Mesendoderm (in vitro differentiated cells): ENCODE measurements at regions not wholly inside any gene's neighbourhood (a gene's known extent, or its start where the extent isn't known, plus 50 kb on each side); places are given as distances from the start of the nearest gene placed in this dataset.

Source experiments
- DNase-seq: peaks from one replicate; pipeline ENCODE4 v3.0.0; 2013
- H2AK5ac ChIP-seq: 2 replicates; pipeline ENCODE4 v1.6.1; 2013; ENCODE audit warnings: low read length, inconsistent platforms
- H2BK120ac ChIP-seq: 2 replicates; pipeline ENCODE4 v1.6.1; 2013; ENCODE audit warnings: low read depth, mild to moderate bottlenecking, low read length, moderate library complexity, mixed read lengths
- H2BK15ac ChIP-seq: replicated peaks from 2 replicates; pipeline ENCODE4 v1.6.1; 2013; ENCODE audit warnings: low read depth, mild to moderate bottlenecking, moderate library complexity
- H2BK5ac ChIP-seq: 2 replicates; pipeline ENCODE4 v1.6.1; 2013; ENCODE audit warnings: low read length, inconsistent platforms
- H3K18ac ChIP-seq: 2 replicates; pipeline ENCODE4 v1.6.1; 2013; ENCODE audit warnings: mild to moderate bottlenecking, low read length, mixed read lengths
- H3K23ac ChIP-seq: one replicate; pipeline ENCODE4 v1.6.1; 2013; ENCODE audit warnings: low read length
- H3K27ac ChIP-seq: 2 replicates; pipeline ENCODE4 v1.5.1; 2013; ENCODE audit warnings: low read depth, mild to moderate bottlenecking, inconsistent platforms, low read length, moderate library complexity
- H3K27me3 ChIP-seq: 2 replicates; pipeline ENCODE4 v1.6.1; 2013; ENCODE audit warnings: low read length, control low read depth, mild to moderate bottlenecking, inconsistent platforms; ENCODE audit not compliant: insufficient read depth, poor library complexity
- H3K36me3 ChIP-seq: 2 replicates; pipeline ENCODE4 v1.6.1; 2013; ENCODE audit warnings: low read length, inconsistent platforms; ENCODE audit not compliant: control insufficient read depth, insufficient read depth
- H3K4ac ChIP-seq: one replicate; pipeline ENCODE4 v1.6.1; 2013; ENCODE audit warnings: low read depth, mild to moderate bottlenecking, low read length, moderate library complexity
- H3K4me1 ChIP-seq: 2 replicates; pipeline ENCODE4 v1.6.1; 2013; ENCODE audit warnings: low read depth, low read length, inconsistent platforms; ENCODE audit not compliant: control insufficient read depth
- H3K4me2 ChIP-seq: 2 replicates; pipeline ENCODE4 v1.6.1; 2013; ENCODE audit warnings: low read length
- H3K4me3 ChIP-seq: 2 replicates; pipeline ENCODE4 v1.5.1; 2013; ENCODE audit warnings: mild to moderate bottlenecking, low read length
- H3K56ac ChIP-seq: one replicate; pipeline ENCODE4 v1.6.1; 2013; ENCODE audit warnings: low read length
- H3K79me1 ChIP-seq: 2 replicates; pipeline ENCODE4 v1.6.1; 2013; ENCODE audit warnings: low read length, inconsistent platforms
- H3K79me2 ChIP-seq: 2 replicates; pipeline ENCODE4 v1.6.1; 2013; ENCODE audit warnings: mild to moderate bottlenecking, low read length; ENCODE audit not compliant: control insufficient read depth, insufficient read depth
- H3K9ac ChIP-seq: 2 replicates; pipeline ENCODE4 v1.6.1; 2013; ENCODE audit warnings: low read length, inconsistent platforms
- H4K5ac ChIP-seq: one replicate; pipeline ENCODE4 v1.6.1; 2013; ENCODE audit warnings: low read length
- H4K8ac ChIP-seq: one replicate; pipeline ENCODE4 v1.6.1; 2013; ENCODE audit warnings: low read depth, mild to moderate bottlenecking, control low read depth, low read length, moderate library complexity
- WGBS: extraction: QIAGEN DNeasy Blood & Tissue Kit; methylation state at CpG from one replicate; pipeline ENCODE4 v1.1.7; 2013; ENCODE audit warnings: low lambda C conversion rate, missing lambda C conversion rate; ENCODE audit not compliant: insufficient coverage; ENCODE audit errors: extremely low coverage; 5-methylcytosine and 5-hydroxymethylcytosine counted together

- WGBS = no CpG with 5 or more reads among the region's 13 CpGs
These were observed 1377.6 kb downstream of the CDH11 start for GRCh38 chr16:63744077-63744874.

GRCh38 chr16:63742150-63742549 lies 1379.7 kb downstream of the CDH11 start:
- no peak overlapping the region for H3K4me2 ChIP-seq
- H3K27me3 ChIP-seq = no peaks in the 10 kb centered on the region
- H3K79me1 ChIP-seq = no peaks in the 10 kb centered on the region
- no peak overlapping the region for H2BK15ac ChIP-seq
- H3K9ac ChIP-seq = no peak overlapping the region
- no peak overlapping the region for H3K18ac ChIP-seq
- DNase-seq = no peak
- no peak overlapping the region for H3K4ac ChIP-seq
- H3K23ac ChIP-seq = no peak overlapping the region
- no peak overlapping the region for H4K5ac ChIP-seq
- no peak overlapping the region for H3K4me3 ChIP-seq
- H4K8ac ChIP-seq = no peak overlapping the region
- H2AK5ac ChIP-seq = no peak overlapping the region
- no peaks in the 10 kb centered on the region for H3K79me2 ChIP-seq
- H2BK5ac ChIP-seq = no peak overlapping the region
- H3K4me1 ChIP-seq = no peaks in the 10 kb centered on the region
- no peak overlapping the region for H2BK120ac ChIP-seq
- H3K56ac ChIP-seq = no peak overlapping the region
- H3K36me3 ChIP-seq = no peaks in the 10 kb centered on the region
- no peak overlapping the region for H3K27ac ChIP-seq

More at GRCh38 chr16:63744077-63744874, 1377.6 kb downstream of the CDH11 start:
- Histone ChIP-seq H4K8ac (no peak overlapping the region), H3K4me1 (no peaks in the 10 kb centered on the region), H3K4me3 (no peak overlapping the region), H3K27me3 (peaks cover 3% of the 10 kb centered on the region), H3K4me2 (no peak overlapping the region), H3K27ac (no peak overlapping the region), H3K56ac (no peak overlapping the region), H3K4ac (no peak overlapping the region), H2BK15ac (no peak overlapping the region), H3K36me3 (no peaks in the 10 kb centered on the region), H3K79me1 (no peaks in the 10 kb centered on the region), H2BK5ac (no peak overlapping the region), H3K79me2 (no peaks in the 10 kb centered on the region), H2BK120ac (no peak overlapping the region), H4K5ac (no peak overlapping the region), H2AK5ac (no peak overlapping the region), H3K9ac (no peak overlapping the region), H3K18ac (no peak overlapping the region), H3K23ac (no peak overlapping the region)
- no peak for DNase-seq

GRCh38 chr16:63737633-63738032 lies 1384.2 kb downstream of the CDH11 start:
- Histone ChIP-seq H3K18ac (no peak overlapping the region), H3K79me1 (no peaks in the 10 kb centered on the region), H3K9ac (no peak overlapping the region), H2BK5ac (no peak overlapping the region), H3K23ac (no peak overlapping the region), H3K27ac (no peak overlapping the region), H3K4me2 (no peak overlapping the region), H4K8ac (no peak overlapping the region), H3K4me3 (no peak overlapping the region), H2BK15ac (no peak overlapping the region), H4K5ac (no peak overlapping the region), H2AK5ac (no peak overlapping the region), H3K79me2 (no peaks in the 10 kb centered on the region), H2BK120ac (no peak overlapping the region), H3K4ac (no peak overlapping the region), H3K27me3 (no peaks in the 10 kb centered on the region), H3K56ac (no peak overlapping the region), H3K4me1 (no peaks in the 10 kb centered on the region), H3K36me3 (no peaks in the 10 kb centered on the region)
- DNase-seq = no peak

- H3K36me3 ChIP-seq = no peaks in the 10 kb centered on the region
- H3K27me3 ChIP-seq = no peaks in the 10 kb centered on the region
- no peak overlapping the region for H2AK5ac ChIP-seq
- no peak overlapping the region for H3K27ac ChIP-seq
- no peak overlapping the region for H2BK5ac ChIP-seq
- no CpG with 5 or more reads among the region's 1 CpG for whole genome bisulfite sequencing
- no peaks in the 10 kb centered on the region for H3K79me1 ChIP-seq
- H2BK15ac ChIP-seq = no peak overlapping the region
- H3K23ac ChIP-seq = no peak overlapping the region
- H3K18ac ChIP-seq = no peak overlapping the region
- no peak overlapping the region for H3K4me2 ChIP-seq
- no peak for DNase-seq
- H2BK120ac ChIP-seq = no peak overlapping the region
- H4K8ac ChIP-seq = no peak overlapping the region
- H3K4me1 ChIP-seq = no peaks in the 10 kb centered on the region
- H3K56ac ChIP-seq = no peak overlapping the region
- no peak overlapping the region for H3K4ac ChIP-seq
- no peak overlapping the region for H3K4me3 ChIP-seq
- H3K79me2 ChIP-seq = no peaks in the 10 kb centered on the region
- H4K5ac ChIP-seq = no peak overlapping the region
- no peak overlapping the region for H3K9ac ChIP-seq
These were observed 1386.4 kb downstream of the CDH11 start for GRCh38 chr16:63735456-63735855.

GRCh38 chr16:63720848-63721247 lies 1401.0 kb downstream of the CDH11 start:
- H3K79me1 ChIP-seq = no peaks in the 10 kb centered on the region
- H2BK5ac ChIP-seq = no peak overlapping the region
- no peak overlapping the region for H4K8ac ChIP-seq
- H3K36me3 ChIP-seq = no peaks in the 10 kb centered on the region
- H3K4me3 ChIP-seq = no peak overlapping the region
- WGBS = no CpG with 5 or more reads among the region's 1 CpG
- no peak overlapping the region for H2AK5ac ChIP-seq
- no peak overlapping the region for H3K4me2 ChIP-seq
- no peak overlapping the region for H3K18ac ChIP-seq
- H3K23ac ChIP-seq = no peak overlapping the region
- no peak overlapping the region for H2BK120ac ChIP-seq
- H3K79me2 ChIP-seq = no peaks in the 10 kb centered on the region
- H3K4me1 ChIP-seq = no peaks in the 10 kb centered on the region
- H4K5ac ChIP-seq = no peak overlapping the region
- no peak overlapping the region for H3K9ac ChIP-seq
- DNase-seq = no peak
- no peak overlapping the region for H3K4ac ChIP-seq
- no peak overlapping the region for H2BK15ac ChIP-seq
- H3K27me3 ChIP-seq = no peaks in the 10 kb centered on the region
- no peak overlapping the region for H3K56ac ChIP-seq
- no peak overlapping the region for H3K27ac ChIP-seq

GRCh38 chr16:63719926-63720325 lies 1401.9 kb downstream of the CDH11 start:
- H3K56ac ChIP-seq = no peak overlapping the region
- H3K27me3 ChIP-seq = no peaks in the 10 kb centered on the region
- WGBS = no CpG with 5 or more reads among the region's 10 CpGs
- no peak overlapping the region for H4K5ac ChIP-seq
- no peaks in the 10 kb centered on the region for H3K4me1 ChIP-seq
- H3K18ac ChIP-seq = no peak overlapping the region
- H3K4me2 ChIP-seq = no peak overlapping the region
- H3K9ac ChIP-seq = no peak overlapping the region
- H3K27ac ChIP-seq = no peak overlapping the region
- no peak for DNase-seq
- H3K4me3 ChIP-seq = no peak overlapping the region
- no peak overlapping the region for H3K4ac ChIP-seq
- no peak overlapping the region for H2BK5ac ChIP-seq
- no peak overlapping the region for H2BK120ac ChIP-seq
- no peak overlapping the region for H2BK15ac ChIP-seq
- H3K79me2 ChIP-seq = no peaks in the 10 kb centered on the region
- H3K79me1 ChIP-seq = no peaks in the 10 kb centered on the region
- H2AK5ac ChIP-seq = no peak overlapping the region
- no peak overlapping the region for H4K8ac ChIP-seq
- no peaks in the 10 kb centered on the region for H3K36me3 ChIP-seq
- no peak overlapping the region for H3K23ac ChIP-seq
